K562 (cell line): ENCODE measurements at regions not wholly inside any gene's neighbourhood (a gene's known extent, or its start where the extent isn't known, plus 50 kb on each side); places are given as distances from the start of the nearest gene placed in this dataset.

Experiments
- CHCHD3 ChIP-seq: fragments of 250-450 bp; sonication (Bioruptor Pico); IDR thresholded peaks from 2 replicates; pipeline ENCODE4 v2.1.2; 2022; ENCODE audit warnings: mild to moderate bottlenecking
- RAD51 ChIP-seq: fragments of 450-650 bp; IDR thresholded peaks from 2 replicates; pipeline ENCODE4 v1.7.1; 2016; ENCODE audit warnings: low read depth, mild to moderate bottlenecking, borderline replicate concordance
- REST ChIP-seq, 2 experiments: fragments of 450-650 bp; formaldehyde crosslinking in 1 of 2; IDR thresholded peaks; 2 replicates each; pipeline versions ENCODE4 v1.4.0 to v1.6.1; 2014 to 2020; ENCODE audit warnings: mild to moderate bottlenecking in 2 of 2, borderline replicate concordance in 1 of 2, low read depth in 1 of 2
- SMAD3 ChIP-seq: fragments of 450-650 bp; formaldehyde crosslinking; conservative IDR thresholded peaks from 2 replicates; pipeline ENCODE4 v1.4.0; 2020; ENCODE audit warnings: mild to moderate bottlenecking
- TAF1 ChIP-seq: IDR thresholded peaks from 2 replicates; pipeline ENCODE4 v1.6.1; 2011; ENCODE audit warnings: mild to moderate bottlenecking, low read length, moderate library complexity; ENCODE audit not compliant: insufficient read depth, control insufficient read depth, severe bottlenecking; ENCODE audit errors: extremely low read depth
- ZNF253 ChIP-seq: fragments of 250-450 bp; sonication (Bioruptor Pico); conservative IDR thresholded peaks from 2 replicates; pipeline ENCODE4 v1.6.1; 2021; ENCODE audit warnings: mild to moderate bottlenecking

GRCh38 chr6:71529769-71530168 lies 241.2 kb downstream of the OGFRL1 start:
- no peak for TF ChIP-seq SMAD3 (CRISPR knock-in tag)
- no peak for TF ChIP-seq TAF1
- TF ChIP-seq RAD51, result no peak
- TF ChIP-seq ZNF253, result no peak
- TF ChIP-seq CHCHD3 (CRISPR knock-in tag), result no peak
- TF ChIP-seq REST (IDR thresholded peaks at IDR 0.05; ENCODE audit: borderline replicate concordance), result no peak
- TF ChIP-seq REST (CRISPR knock-in tag; IDR thresholded peaks at IDR 0.05; ENCODE audit: low read depth), result no peak
